GM18505 (cell line): ENCODE measurements at regions not wholly inside any gene's neighbourhood (a gene's known extent, or its start where the extent isn't known, plus 50 kb on each side); places are given as distances from the start of the nearest gene placed in this dataset.

Experiments used
- ATAC-seq: cut with Tn5 transposase; IDR thresholded peaks from one replicate; pipeline ENCODE4 v1.9.1; 2021; ENCODE audit not compliant: unreplicated experiment
- POLR2A ChIP-seq: IDR thresholded peaks from 4 replicates; pipeline ENCODE4 v1.6.1; 2011; ENCODE audit warnings: borderline replicate concordance; ENCODE audit not compliant: insufficient read depth, insufficient read length; ENCODE audit errors: extremely low read depth

DNA sequence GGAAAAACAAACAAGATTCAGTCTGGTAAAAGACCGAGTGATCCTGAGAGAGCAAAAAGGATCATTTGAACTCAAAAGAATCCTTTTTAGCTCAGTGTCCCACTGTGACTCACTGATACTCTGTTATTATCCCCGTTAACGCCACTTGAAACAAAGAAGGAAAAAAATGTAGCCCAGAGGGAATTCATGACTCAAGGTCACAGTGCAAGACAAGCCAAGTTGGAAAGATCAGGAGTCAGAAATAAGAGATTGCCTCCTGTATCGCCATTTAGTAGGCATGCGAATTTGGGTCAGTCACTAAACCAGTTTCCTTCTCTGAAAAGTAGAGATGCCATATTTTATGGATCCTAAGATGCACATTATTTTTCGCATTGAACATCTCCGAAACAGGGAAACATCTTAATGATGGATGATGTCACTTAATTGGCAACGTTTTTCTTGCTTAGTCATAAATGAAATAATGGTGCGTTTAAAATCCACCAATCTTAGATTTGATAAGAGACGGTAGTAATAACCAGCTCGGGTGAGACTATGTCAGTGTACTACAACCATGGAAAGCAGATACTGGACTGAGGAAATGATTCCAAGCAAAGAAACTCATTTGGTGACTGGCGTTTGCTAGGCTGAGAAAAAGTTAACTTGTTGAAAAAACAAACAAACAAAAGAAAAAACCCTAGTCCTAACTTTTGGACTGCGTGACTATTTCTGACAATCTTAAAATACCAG is 502.0 kb upstream of the CELF2 start:
- TF ChIP-seq POLR2A: no peak
- ATAC-seq: no peak

DNA sequence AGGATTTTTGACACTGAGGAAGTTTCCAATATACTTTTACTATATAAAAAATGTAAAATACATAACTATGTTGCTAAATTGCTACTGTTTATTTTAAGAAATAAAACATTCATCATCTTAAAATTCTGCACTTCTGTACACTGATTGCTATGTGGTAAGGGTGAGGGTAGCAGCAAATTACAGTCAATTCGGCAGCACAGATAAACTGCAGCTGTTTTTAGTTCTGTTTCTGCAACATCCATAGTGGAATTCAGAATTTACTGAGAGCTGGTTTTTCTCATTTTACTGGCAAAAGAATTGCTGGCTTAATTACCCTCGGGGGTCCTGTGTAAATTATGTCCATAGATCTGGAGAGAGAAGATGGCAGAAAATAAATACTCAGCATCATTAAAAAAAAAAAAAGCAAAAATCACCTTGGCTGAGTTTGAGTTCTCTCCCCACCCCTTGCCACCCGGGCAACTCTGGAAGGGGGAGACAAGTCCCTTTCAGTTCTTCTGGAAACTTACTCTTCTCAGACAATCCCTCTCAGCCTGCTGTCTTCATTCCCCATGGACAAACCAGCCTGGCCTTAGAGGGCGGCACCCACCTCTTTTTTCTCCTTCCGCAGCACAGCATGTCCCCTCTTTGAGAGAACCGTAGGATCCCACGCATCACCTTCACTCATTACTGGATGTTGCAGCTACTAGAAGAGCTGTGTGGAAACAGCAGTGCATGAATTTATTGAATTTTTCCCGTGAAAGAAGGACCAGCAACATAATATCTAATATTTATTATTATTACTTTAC is 501.1 kb upstream of the CELF2 start:
- no peak for TF ChIP-seq POLR2A
- ATAC-seq: no peak

DNA sequence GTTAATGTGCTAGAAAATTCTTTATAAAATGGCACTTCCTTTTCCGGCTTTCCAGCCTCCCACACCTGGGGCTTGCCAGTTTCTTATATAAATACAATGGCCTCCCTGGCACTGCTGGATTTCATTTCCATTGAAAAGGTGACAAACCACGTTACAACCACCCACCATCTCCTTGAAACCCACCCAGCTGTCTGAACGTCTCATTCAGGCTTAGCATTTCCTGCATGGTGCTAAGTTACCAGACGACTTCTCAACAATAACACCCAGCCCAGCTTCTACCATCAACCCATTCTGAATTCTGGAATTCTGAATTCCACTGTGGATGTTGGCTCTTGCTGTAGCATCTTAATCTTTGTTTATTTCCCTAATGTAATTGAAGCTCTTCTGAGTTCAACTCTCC is 499.8 kb upstream of the CELF2 start:
- no peak for TF ChIP-seq POLR2A
- ATAC-seq: no peak

DNA sequence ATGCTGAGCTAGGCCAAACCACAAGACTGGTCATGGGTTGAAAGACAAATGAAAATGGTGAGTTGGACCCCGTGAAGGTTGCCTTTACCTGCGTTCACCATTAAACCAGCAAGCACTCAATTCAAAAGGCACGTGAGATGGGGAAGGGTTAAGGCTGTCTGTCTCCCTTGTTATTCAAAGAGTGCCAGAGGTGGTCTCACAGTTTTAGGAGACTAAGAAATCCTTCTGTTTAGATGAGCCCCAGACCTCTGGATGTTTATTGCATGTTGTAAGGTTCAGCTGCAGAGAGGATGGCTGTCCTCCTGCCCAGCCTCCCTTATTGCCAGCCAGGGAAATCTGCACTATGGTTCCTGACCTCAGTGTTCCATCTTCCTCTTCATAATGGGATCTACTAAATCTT is 498.0 kb upstream of the CELF2 start:
- no peak for ATAC-seq
- TF ChIP-seq POLR2A: no peak

DNA sequence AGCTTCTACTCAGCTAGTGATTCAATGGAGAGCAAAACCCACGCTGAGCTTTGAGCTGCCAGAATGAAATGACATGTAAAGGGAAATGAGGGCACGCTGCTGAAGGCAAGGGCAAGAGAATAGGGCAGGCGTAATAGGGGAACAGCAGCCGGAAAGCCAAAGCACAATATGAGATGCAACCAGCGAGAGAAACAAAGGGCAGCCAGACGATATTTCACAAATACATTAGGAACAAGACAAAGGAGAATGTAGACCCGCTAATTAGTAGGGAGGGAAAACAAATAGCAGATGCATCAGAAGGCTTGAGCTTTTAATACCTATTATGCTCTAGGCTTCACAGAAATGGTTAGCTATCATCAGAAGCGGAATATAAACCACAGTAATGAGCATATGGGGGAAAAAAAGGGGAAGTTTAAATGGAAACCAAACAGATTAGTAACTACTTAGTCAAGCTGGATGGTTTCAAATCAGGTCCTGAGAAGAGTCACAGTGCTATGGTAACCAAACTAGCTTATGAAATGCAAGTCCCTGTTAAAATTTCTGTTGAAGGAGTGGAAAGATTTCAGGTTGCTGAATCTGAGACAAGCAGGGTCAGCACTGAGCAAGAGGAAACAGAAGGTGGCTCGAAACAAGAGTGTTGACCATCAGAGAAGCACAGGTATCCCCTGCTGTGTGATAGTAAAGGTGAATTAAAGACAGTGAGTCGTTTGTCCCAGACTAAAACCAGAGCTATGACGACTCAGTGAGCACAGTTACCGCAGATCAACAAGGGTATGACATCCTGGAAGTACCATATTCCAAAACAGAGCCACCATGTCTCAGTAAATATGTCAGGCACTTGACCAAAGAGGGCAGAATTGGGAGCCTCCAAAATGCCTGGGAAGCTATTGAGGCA is 496.9 kb upstream of the CELF2 start:
- ATAC-seq: peak; percentile 97
- no peak for TF ChIP-seq POLR2A

DNA sequence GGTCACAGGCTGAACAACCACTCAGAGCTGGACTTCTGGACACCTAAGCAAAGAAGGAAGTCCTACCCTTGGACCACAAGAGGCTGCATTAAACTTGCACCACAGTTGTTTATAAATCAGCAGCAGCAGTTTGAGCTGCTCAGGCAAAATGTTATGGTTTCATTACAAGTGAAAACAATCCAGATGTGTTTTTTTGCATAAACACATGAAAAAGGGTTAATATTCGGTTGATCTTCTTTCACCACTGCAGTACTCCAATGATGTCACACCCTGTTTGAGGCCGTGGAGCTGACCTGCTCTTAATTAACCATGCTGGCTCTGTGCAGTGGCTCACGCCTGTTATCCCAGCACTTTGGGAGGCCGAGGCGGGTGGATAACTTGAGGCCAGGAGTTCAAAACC is 490.8 kb upstream of the CELF2 start:
- no peak for ATAC-seq
- no peak for TF ChIP-seq POLR2A

DNA sequence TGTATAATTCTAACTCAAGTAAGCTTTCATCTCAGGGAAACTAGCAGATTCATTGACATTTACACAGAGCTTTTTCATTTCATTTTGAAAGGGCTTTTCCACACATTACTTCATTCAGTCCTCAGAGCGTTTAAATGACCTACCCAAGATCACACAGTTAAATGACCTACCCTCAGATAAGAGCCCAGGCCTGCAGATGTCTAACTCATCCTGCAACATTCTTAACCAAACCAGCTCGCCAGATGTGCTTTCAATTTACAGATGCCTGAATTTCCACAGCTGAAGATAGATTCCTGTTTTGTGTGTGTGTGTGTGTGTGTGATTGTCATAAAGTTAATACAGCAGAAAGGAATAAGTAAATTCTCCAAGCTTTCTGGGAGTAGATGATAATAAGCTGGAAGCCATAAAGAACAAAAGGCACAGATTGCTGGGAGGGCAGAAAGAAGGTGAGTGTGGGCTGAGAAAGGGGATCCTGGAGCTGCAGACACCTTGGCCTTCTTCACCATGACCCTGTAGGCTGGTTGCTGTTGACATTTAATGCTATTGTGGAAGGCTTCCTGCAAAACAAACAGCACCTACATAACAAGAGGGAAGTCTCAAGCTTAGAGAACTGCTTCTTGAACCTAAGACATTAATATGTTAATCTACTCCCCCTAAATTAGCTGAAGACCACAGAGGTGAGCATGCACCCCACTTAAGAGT is 489.7 kb upstream of the CELF2 start:
- no peak for TF ChIP-seq POLR2A
- ATAC-seq: no peak

DNA sequence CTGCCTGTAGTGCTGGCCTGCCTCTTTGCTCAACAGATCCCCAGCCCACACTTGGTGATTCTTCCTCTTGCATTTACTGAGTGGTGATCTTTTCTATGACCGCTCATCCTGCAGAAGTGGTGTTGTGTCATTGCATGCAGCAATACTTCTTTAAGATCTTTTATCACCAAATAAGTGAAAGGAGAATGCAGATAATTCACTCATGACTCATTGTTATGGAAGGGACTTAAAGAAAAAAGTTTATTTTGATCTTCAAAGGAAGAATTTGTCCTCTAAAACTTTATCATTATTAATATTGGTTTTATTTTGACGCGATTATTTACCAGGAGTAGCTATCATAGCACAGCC is 489.1 kb upstream of the CELF2 start:
- no peak for ATAC-seq

DNA sequence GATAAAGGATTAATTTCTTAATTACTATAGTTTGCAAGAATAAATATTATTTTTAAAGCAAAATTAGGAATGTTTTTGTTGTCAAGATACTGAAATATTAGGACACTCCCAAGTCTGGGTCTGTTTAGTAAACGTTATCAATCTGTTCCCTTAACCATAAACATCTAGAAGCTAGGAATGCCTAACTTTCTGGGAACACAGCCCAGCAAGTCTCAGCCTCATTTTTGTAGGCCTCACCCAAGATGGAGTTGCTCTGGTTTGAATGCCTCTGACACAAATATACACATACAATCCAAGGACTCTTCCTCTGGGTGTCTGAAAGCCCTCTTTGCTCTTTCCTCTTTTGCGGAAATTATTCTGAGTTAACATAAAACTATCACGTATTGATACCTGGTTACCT is 487.4 kb upstream of the CELF2 start:
- TF ChIP-seq POLR2A: no peak
- ATAC-seq: no peak

More for the DNA sequence above, 489.1 kb upstream of the CELF2 start:
- TF ChIP-seq POLR2A: no peak

DNA sequence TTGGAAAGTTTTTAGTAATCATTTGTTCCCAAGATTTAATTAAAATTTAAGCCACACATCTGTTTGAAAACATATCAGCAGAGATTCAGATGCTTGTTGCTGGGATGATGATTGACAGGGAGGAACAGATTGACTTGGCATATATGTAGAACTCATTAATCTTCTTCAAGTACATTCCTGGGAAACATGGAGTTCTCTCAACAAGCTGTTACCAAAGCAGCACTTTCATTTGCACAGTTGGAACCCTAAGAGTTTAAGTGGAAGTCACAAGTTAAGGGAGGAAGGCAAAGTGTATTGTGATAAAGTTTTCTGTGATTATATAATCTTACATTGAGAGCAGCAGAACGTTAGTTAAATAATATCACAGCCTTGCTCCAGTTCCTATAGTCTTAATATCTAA is 485.4 kb upstream of the CELF2 start:
- no peak for TF ChIP-seq POLR2A
- ATAC-seq: no peak

DNA sequence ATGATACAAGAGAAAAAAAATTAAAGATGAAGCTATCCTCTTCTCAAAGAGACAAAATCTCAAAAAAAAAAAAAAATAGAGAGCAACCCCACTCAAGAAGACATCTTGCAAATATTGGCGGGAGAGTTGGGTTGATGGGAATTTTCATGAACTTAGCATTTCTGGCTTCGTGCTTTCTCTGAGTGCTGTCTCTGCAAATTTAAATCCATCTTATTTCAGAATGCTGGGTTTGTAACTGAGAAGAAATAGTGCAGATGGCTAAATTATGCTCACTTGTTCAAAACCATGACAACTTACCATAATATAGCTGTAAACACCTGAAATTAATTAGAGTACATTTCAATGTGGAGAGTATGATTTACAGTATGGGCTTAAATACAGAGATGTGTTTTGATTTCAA is 484.8 kb upstream of the CELF2 start:
- TF ChIP-seq POLR2A: no peak
- ATAC-seq: no peak

DNA sequence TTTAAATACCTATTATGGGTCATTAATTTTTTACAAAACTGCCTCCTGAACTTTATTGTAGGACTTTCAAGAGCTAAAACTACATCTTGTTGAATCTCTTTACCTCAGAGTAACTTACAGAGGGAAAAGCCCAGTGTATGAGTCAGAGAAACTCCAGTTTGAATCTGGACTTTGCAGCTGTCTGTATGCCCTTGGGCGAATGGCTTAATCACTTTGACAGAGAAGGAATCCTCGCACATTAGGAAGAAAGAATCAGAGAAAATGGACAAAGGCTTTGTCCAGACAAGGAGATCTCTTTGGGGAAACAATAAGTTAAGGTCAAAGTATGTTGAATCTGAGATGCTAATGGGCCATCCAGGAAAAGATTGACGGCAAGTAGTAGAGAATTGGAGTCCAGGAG is 484.2 kb upstream of the CELF2 start:
- ATAC-seq: no peak
- no peak for TF ChIP-seq POLR2A

DNA sequence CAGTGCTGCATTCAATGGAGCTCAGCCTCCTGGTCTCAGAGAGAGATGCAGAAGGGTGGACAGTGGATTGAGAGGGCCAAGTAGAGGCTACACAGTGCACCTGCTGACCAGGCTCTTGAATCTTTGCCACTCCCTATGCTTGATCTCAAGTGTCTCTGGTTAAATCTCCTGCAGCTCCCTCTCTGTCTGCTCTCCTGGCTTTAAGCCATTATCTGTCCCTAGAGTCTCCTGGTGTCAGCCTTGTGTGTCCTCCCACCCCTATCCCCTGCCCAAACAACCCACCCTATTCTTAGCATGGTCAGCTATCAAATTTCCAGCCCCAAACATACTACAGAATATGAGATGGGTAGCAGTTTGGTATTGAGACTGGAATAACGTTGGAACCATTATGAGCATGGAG is 479.3 kb upstream of the CELF2 start:
- TF ChIP-seq POLR2A: no peak
- no peak for ATAC-seq

DNA sequence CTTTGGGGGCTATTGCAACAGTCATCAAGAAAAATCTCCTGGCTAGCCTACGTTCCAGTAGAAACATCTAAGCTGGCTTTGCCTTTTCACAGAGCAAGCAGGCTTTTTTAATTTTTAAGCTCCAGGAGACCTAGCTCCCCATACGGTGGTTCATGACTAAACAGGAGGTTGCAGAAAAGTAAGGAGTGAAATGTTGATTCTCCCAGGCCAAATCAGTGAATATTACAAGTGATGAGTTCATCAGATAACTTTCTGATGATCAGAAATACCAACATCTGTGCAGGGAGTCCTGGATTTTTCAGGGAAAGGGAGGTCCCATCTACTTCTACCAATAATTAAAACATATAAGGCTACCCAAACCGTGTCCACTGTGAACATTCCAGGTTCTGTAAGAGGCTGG is 477.3 kb upstream of the CELF2 start:
- no peak for ATAC-seq
- TF ChIP-seq POLR2A: no peak

DNA sequence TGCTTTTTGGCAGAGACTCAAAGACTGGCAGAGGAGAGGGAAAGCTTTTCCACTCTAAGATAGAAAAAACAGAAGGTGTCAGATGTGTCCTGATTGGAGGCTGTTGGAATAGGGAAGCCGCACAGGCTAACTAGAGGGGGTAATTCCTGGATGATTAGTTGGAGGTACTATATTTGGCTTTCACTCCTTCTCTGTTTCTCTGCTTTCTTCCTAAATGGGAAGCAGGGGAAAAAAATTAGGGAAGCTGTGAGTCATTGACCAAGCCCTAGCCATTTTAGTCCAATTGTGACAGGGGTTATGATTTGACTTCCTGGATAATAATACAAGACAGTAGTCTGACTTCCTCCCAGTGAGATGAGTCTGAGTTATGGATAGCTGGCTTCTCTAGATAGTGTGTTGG is 475.2 kb upstream of the CELF2 start:
- TF ChIP-seq POLR2A: no peak
- no peak for ATAC-seq
